Vagina (tissue), 2 donors: ENCODE measurements at regions not wholly inside any gene's neighbourhood (a gene's known extent, or its start where the extent isn't known, plus 50 kb on each side); places are given as distances from the start of the nearest gene placed in this dataset.
A peak's percentile ranks its signal among the peaks of the same experiment; 100 is the strongest.
"Not testable (repeated sequence)": the region's sequence is repeated elsewhere in the genome, so short reads cannot be mapped to it uniquely, and the experiment has no call there.

Experiments
- DNase-seq, 2 donors: peaks; one replicate each; pipeline ENCODE4 v3.0.0-alpha.2; 2017; ENCODE audit errors: extremely low spot score in 2 of 2
- H3K27ac ChIP-seq: fragments of 200-600 bp; sonication (generic); one replicate; pipeline ENCODE4 v1.5.1; 2019
- H3K27me3 ChIP-seq: fragments of 200-600 bp; sonication (generic); one replicate; pipeline ENCODE4 v1.5.1; 2019
- H3K36me3 ChIP-seq, 2 donors: fragments of 200-600 bp; sonication (generic); one replicate each; pipeline ENCODE4 v1.5.1; 2017 to 2019
- H3K4me1 ChIP-seq: fragments of 200-600 bp; sonication (generic); one replicate; pipeline ENCODE4 v1.5.1; 2019
- H3K4me3 ChIP-seq, 2 donors: fragments of 200-600 bp; sonication (generic); 1 replicate in 1 of 2; 2 replicates in 1 of 2; pipeline ENCODE4 v1.5.1; 2016 to 2019
- H3K9me3 ChIP-seq: fragments of 200-600 bp; sonication (generic); one replicate; pipeline ENCODE4 v1.5.1; 2019
- POLR2A ChIP-seq, 2 donors: fragments of 450-650 bp; IDR thresholded peaks; one replicate each; pipeline ENCODE4 v1.6.1; 2017; ENCODE audit warnings: antibody characterized with exemption in 2 of 2, mild to moderate bottlenecking in 2 of 2, moderate library complexity in 2 of 2
- POLR2AphosphoS5 ChIP-seq, 2 donors: sonication (generic); formaldehyde crosslinking; IDR thresholded peaks; one replicate each; pipeline ENCODE4 v1.9.0; 2017; ENCODE audit warnings: antibody characterized with exemption in 2 of 2, mild to moderate bottlenecking in 2 of 2, low read depth in 1 of 2; ENCODE audit not compliant: insufficient read depth in 1 of 2
- intact Hi-C: fragments of 100-400 bp; cut with DNase I; formaldehyde crosslinking; loops from one replicate; pipeline ENCODE4 v1.15.1; 2023
- TF ChIP-seq, protein P1 (sequence below), 3 experiments: fragments of 450-650 bp in 2 of 3; fragments of 200-600 bp in 1 of 3; sonication (generic) in 1 of 3; IDR thresholded peaks; one replicate each; pipeline ENCODE4 v1.5.1; 2017 to 2019; ENCODE audit warnings: antibody characterized with exemption in 3 of 3, mild to moderate bottlenecking in 2 of 3, moderate library complexity in 2 of 3

DNA sequence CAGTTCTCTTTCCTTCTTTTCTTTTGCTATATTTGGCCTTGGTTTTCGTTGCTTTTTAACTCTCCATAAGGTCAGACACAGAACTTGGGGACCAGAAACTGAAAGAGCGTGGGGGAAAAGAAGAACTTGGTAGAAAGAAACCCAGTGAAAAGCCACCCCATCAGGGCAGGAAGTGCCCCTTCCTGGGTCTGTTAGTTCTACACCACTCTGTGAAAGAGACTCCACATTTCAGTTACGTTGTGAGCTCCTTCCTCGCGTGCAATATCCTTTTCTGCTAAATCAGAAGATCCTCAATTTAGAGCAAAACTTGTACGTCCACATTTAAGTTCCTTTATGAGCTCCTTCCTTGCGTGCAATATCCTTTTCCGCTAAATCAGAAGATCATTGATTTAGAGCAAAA is 220.6 kb upstream of the FOXK1 start:
- DNase-seq: no peak
- H3K4me3 ChIP-seq: no peak overlapping the region
- no peak for TF ChIP-seq POLR2AphosphoS5 (IDR thresholded peaks at IDR 0.05; ENCODE audit: insufficient read depth in 1 of 2, low read depth in 1 of 2)
- TF ChIP-seq, protein P1, sequence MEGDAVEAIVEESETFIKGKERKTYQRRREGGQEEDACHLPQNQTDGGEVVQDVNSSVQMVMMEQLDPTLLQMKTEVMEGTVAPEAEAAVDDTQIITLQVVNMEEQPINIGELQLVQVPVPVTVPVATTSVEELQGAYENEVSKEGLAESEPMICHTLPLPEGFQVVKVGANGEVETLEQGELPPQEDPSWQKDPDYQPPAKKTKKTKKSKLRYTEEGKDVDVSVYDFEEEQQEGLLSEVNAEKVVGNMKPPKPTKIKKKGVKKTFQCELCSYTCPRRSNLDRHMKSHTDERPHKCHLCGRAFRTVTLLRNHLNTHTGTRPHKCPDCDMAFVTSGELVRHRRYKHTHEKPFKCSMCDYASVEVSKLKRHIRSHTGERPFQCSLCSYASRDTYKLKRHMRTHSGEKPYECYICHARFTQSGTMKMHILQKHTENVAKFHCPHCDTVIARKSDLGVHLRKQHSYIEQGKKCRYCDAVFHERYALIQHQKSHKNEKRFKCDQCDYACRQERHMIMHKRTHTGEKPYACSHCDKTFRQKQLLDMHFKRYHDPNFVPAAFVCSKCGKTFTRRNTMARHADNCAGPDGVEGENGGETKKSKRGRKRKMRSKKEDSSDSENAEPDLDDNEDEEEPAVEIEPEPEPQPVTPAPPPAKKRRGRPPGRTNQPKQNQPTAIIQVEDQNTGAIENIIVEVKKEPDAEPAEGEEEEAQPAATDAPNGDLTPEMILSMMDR (IDR thresholded peaks at IDR 0.05): no peak
- TF ChIP-seq POLR2A (IDR thresholded peaks at IDR 0.05): no peak
- H3K27me3 ChIP-seq: no peaks in the 10 kb centered on the region
- no peak overlapping the region for H3K27ac ChIP-seq
- no peaks in the 10 kb centered on the region for H3K36me3 ChIP-seq
- peaks cover 11% of the 10 kb centered on the region for H3K4me1 ChIP-seq
- H3K9me3 ChIP-seq: no peaks in the 10 kb centered on the region
- intact Hi-C loops: no loop called here

DNA sequence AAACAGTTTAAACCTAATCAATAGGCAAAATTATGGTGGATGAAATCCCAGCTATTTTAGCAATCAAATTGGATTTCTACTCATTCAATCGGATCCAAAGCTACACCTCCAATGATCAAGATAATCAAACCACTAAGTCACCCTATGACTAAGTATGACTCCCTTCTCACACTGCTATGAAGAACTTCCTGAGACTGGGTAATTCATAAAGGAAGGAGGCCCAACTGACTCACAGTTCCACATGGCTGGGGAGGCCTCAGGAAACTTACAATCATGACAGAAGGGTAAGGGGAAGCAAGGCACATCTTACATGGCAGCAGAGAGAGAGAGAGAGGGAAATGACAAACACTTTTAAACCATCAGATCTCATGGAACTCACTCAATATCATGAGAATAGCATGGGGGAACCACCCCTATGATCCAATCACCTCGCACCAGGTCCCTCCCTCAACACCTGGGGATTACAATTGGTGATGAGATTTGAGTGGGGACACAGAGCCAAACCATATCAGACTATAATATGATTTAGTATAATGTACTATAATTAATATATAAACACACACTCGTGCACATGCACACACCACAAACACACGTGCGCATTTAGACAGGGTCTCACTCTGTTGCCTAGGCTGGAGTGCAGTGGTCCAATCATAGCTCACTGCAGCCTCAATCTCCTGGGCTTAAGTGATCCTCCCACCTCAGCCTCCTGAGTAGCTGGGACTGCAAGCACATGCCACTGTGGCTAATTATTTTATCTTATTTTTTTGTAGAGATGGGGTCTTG is 213.6 kb upstream of the FOXK1 start:
- no peaks in the 10 kb centered on the region for H3K4me1 ChIP-seq
- no peak overlapping the region for H3K4me3 ChIP-seq
- no peaks in the 10 kb centered on the region for H3K9me3 ChIP-seq
- no peaks in the 10 kb centered on the region for H3K36me3 ChIP-seq
- no peak overlapping the region for H3K27ac ChIP-seq
- intact Hi-C loops: no loop called here
- no peak for TF ChIP-seq POLR2A (IDR thresholded peaks at IDR 0.05)
- TF ChIP-seq, protein P1 (IDR thresholded peaks at IDR 0.05): no peak
- TF ChIP-seq POLR2AphosphoS5 (IDR thresholded peaks at IDR 0.05; ENCODE audit: insufficient read depth in 1 of 2, low read depth in 1 of 2): no peak
- H3K27me3 ChIP-seq: no peaks in the 10 kb centered on the region
- no peak for DNase-seq

DNA sequence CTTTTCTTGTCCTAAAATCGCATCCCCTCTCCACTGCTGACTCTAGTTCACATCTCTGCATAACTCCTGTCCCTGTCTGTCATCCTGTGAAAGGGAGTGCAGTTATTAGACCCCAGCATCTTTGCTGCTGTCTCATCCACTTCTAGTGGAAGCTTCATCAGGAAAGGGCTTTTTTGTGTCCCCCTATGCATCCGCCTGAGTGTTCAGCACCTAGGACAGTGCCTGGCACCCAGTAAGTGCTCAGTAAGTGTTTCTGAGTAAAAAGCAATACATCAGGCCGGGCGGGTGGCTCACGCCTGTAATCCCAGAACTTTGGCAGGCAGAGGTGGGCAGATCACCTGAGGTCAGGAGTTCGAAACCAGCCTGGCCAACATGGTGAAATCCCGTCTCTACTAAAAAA is 211.8 kb upstream of the FOXK1 start:
- intact Hi-C loops: no loop called here
- Histone ChIP-seq H3K36me3 (no peaks in the 10 kb centered on the region), H3K4me3 (no peak overlapping the region), H3K27ac (no peak overlapping the region), H3K4me1 (no peaks in the 10 kb centered on the region), H3K9me3 (no peaks in the 10 kb centered on the region), H3K27me3 (no peaks in the 10 kb centered on the region)
- TF ChIP-seq POLR2AphosphoS5 (IDR thresholded peaks at IDR 0.05; ENCODE audit: insufficient read depth in 1 of 2, low read depth in 1 of 2) (no peak), POLR2A (IDR thresholded peaks at IDR 0.05) (no peak)
- TF ChIP-seq, protein P1 (IDR thresholded peaks at IDR 0.05): no peak
- DNase-seq: no peak

DNA sequence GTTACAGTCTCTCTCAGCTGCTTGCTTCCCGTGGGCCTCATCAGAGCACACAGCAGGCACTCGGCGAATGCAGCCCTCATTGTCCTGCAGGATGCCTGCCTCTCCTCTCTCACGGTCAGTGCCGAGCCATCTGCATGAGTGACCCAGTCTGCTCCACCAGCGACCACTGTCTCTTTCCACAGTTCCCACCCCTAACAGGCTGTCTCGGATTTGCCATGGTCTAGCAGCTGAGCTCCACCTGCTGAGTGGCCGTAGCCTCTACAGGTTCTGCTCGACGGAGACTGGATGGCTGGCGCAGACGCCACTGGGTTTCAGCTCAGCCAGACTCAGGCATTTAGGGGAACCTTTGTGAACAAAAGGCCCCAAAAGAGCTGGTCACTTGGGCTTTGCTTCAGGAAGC is 209.4 kb upstream of the FOXK1 start:
- Histone ChIP-seq H3K4me1 (no peaks in the 10 kb centered on the region), H3K4me3 (no peak overlapping the region), H3K27ac (no peak overlapping the region), H3K36me3 (no peaks in the 10 kb centered on the region), H3K9me3 (no peaks in the 10 kb centered on the region), H3K27me3 (no peaks in the 10 kb centered on the region)
- TF ChIP-seq POLR2AphosphoS5 (IDR thresholded peaks at IDR 0.05; ENCODE audit: insufficient read depth in 1 of 2, low read depth in 1 of 2) (no peak), POLR2A (IDR thresholded peaks at IDR 0.05) (no peak)
- TF ChIP-seq, protein P1 (IDR thresholded peaks at IDR 0.05): no peak
- intact Hi-C loops: no loop called here
- DNase-seq: no peak

DNA sequence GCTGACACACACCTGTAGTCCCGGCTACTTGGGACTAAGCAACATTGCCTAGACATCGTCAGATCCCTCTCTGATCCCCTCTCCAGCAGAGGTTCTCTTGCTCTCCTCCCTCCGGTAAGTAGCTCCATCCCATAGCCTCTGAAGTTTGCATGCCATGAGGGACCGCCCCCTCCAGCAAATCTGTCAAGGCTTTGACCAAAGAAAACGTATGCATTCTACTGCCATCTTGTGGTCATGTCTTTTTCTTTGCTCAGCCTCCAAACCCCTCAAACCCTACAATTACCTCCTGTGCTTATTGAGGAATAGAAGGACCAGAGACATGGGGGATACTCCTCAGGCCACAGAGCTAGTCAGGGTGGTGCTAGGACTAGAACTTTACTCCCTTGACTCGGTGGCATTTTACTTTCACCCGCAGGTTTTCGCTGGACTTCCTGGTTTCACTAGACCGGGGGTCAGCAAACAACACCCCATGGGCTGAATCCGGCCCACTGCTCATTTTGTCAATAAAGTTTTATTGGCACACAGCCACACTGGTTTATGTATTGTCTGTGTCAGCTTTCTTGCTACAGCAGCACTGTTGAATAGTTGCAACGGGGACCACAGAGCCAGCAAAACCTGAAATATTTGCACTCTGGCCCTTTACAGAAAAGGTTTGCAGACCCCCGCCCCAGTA is 202.6 kb upstream of the FOXK1 start:
- TF ChIP-seq POLR2AphosphoS5 (IDR thresholded peaks at IDR 0.05; ENCODE audit: insufficient read depth in 1 of 2, low read depth in 1 of 2): no peak
- TF ChIP-seq, protein P1 (IDR thresholded peaks at IDR 0.05): peak in 1 of 3 experiments; percentile 7
- no peak for TF ChIP-seq POLR2A (IDR thresholded peaks at IDR 0.05)
- Histone ChIP-seq H3K4me1 (no peaks in the 10 kb centered on the region), H3K9me3 (no peaks in the 10 kb centered on the region), H3K36me3 (no peaks in the 10 kb centered on the region), H3K27me3 (no peaks in the 10 kb centered on the region), H3K27ac (no peak overlapping the region), H3K4me3 (no peak overlapping the region)
- intact Hi-C loops: no loop called here
- no peak for DNase-seq

DNA sequence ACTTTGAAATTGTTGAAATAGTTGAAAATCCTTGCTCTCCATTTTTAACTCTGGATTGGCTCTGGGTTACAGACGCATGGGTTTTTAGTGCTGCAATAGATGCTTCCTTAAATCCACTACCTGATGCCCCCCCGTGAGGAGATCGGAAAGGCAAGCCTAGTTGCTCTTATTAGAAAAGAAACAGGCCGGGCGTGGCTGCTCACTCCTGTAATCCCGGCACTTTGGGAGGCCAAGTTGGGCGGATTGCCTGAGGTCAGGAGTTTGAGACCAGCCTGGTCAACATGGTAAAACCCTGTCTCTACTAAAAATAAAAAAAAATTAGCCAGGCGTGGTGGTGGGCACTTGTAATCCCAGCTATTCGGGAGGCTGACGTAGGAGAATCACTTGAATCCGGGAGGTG is 202.0 kb upstream of the FOXK1 start:
- H3K27me3 ChIP-seq, H3K9me3 ChIP-seq, H3K27ac ChIP-seq, H3K4me3 ChIP-seq, intact Hi-C loops, H3K4me1 ChIP-seq, H3K36me3 ChIP-seq, DNase-seq: not testable (repeated sequence)
